CD4-positive, alpha-beta T cell treated with Interleukin-1 beta for 1 hour (primary cell): ENCODE measurements at regions not wholly inside any gene's neighbourhood (a gene's known extent, or its start where the extent isn't known, plus 50 kb on each side); places are given as distances from the start of the nearest gene placed in this dataset.
A peak's percentile ranks its signal among the peaks of the same experiment; 100 is the strongest.

Source experiments
- DNase-seq, 2 donors: peaks; one replicate each; pipeline ENCODE4 v3.0.0-alpha.2; 2020 to 2022

- no peak for DNase-seq
Measured at GRCh38 chr14:62018606-62019005, 256.4 kb downstream of the SNAPC1 start.

GRCh38 chr14:62027958-62028357, 265.7 kb downstream of the SNAPC1 start:
- DNase-seq: no peak

- no peak for DNase-seq
Measured at GRCh38 chr14:62029569-62029924, 267.3 kb downstream of the SNAPC1 start.

GRCh38 chr14:62030387-62030786, 268.2 kb downstream of the SNAPC1 start:
- DNase-seq: no peak

GRCh38 chr14:62031504-62031903, 269.3 kb downstream of the SNAPC1 start:
- DNase-seq: no peak

- no peak for DNase-seq
Measured at GRCh38 chr14:62053188-62053587, 291.0 kb downstream of the SNAPC1 start.

GRCh38 chr14:62056789-62057188, 294.6 kb downstream of the SNAPC1 start:
- DNase-seq: no peak

- DNase-seq: no peak
Measured at GRCh38 chr14:62062645-62063044, 300.4 kb downstream of the SNAPC1 start.

- no peak for DNase-seq
Measured at GRCh38 chr14:62064751-62065323, 302.6 kb downstream of the SNAPC1 start.

- no peak for DNase-seq
Measured at GRCh38 chr14:62066304-62066703, 304.1 kb downstream of the SNAPC1 start.

GRCh38 chr14:62071039-62071438, 308.8 kb downstream of the SNAPC1 start:
- no peak for DNase-seq

- no peak for DNase-seq
Measured at GRCh38 chr14:62076368-62076767, 314.1 kb downstream of the SNAPC1 start.

- DNase-seq: no peak
Measured at GRCh38 chr14:62076825-62077605, 314.8 kb downstream of the SNAPC1 start.

GRCh38 chr14:62077676-62078261, 315.5 kb downstream of the SNAPC1 start:
- DNase-seq: peak; percentile 39 to 45

GRCh38 chr14:62079038-62079437, 316.8 kb downstream of the SNAPC1 start:
- no peak for DNase-seq

- peak in 1 of 2 donors; percentile 33 for DNase-seq
Measured at GRCh38 chr14:62081012-62081612, 318.9 kb downstream of the SNAPC1 start.

- no peak for DNase-seq
Measured at GRCh38 chr14:62081951-62082350, 319.7 kb downstream of the SNAPC1 start.

GRCh38 chr14:62082779-62083178, 320.6 kb downstream of the SNAPC1 start:
- no peak for DNase-seq

- DNase-seq: no peak
Measured at GRCh38 chr14:62084020-62084419, 321.8 kb downstream of the SNAPC1 start.

- DNase-seq: no peak
Measured at GRCh38 chr14:62087191-62087590, 325.0 kb downstream of the SNAPC1 start.

- no peak for DNase-seq
Measured at GRCh38 chr14:62093736-62094135, 331.5 kb downstream of the SNAPC1 start.

- DNase-seq: no peak
Measured at GRCh38 chr14:62097072-62097471, 334.9 kb downstream of the SNAPC1 start.

- DNase-seq: no peak
Measured at GRCh38 chr14:62097824-62098223, 335.6 kb downstream of the SNAPC1 start.

GRCh38 chr14:62098357-62098756, 336.1 kb downstream of the SNAPC1 start:
- no peak for DNase-seq
